Keratinocyte (primary cell): ENCODE measurements at regions not wholly inside any gene's neighbourhood (a gene's known extent, or its start where the extent isn't known, plus 50 kb on each side); places are given as distances from the start of the nearest gene placed in this dataset.

Experiments used
- DNase-seq: peaks from one replicate; pipeline ENCODE4 v3.0.0-alpha.2; 2011; ENCODE audit warnings: low read depth, missing footprints, low spot score
- FAIRE-seq: peaks from 2 replicates; lab custom pipeline; 2011; peaks lifted over from hg19 to GRCh38; lab: Jason Lieb, UNC
- H2AFZ ChIP-seq: 2 replicates; pipeline ENCODE4 v1.6.0; 2012; ENCODE audit warnings: low read length, control low read depth, inconsistent platforms; ENCODE audit not compliant: control insufficient read depth
- H3K27ac ChIP-seq: 2 replicates; pipeline ENCODE4 v1.5.1; 2011; ENCODE audit warnings: low read length; ENCODE audit not compliant: control insufficient read depth, insufficient read depth
- H3K27me3 ChIP-seq: 3 replicates; pipeline ENCODE4 v1.6.0; 2011; ENCODE audit warnings: low read length; ENCODE audit not compliant: control insufficient read depth, insufficient read depth; ENCODE audit errors: extremely low read depth
- H3K36me3 ChIP-seq, 2 experiments: 2 replicates in 1 of 2; 3 replicates in 1 of 2; pipeline ENCODE4 v1.5.1; 2011; ENCODE audit warnings: low read length in 2 of 2, mild to moderate bottlenecking in 1 of 2; ENCODE audit not compliant: control insufficient read depth in 2 of 2, insufficient read depth in 2 of 2; ENCODE audit errors: extremely low read depth in 1 of 2
- H3K4me1 ChIP-seq: 3 replicates; pipeline ENCODE4 v1.5.1; 2011; ENCODE audit warnings: low read length; ENCODE audit not compliant: control insufficient read depth, insufficient read depth; ENCODE audit errors: extremely low read depth
- H3K4me2 ChIP-seq: 3 replicates; pipeline ENCODE4 v1.6.0; 2011; ENCODE audit warnings: low read depth, low read length; ENCODE audit not compliant: control insufficient read depth, insufficient read depth; ENCODE audit errors: extremely low read depth
- H3K4me3 ChIP-seq, 3 experiments: fragments of 200-600 bp in 1 of 3; sonication (generic) in 1 of 3; 2 replicates in 2 of 3; 3 replicates in 1 of 3; pipeline ENCODE4 v1.5.1; 2011 to 2016; ENCODE audit warnings: low read length in 3 of 3, mild to moderate bottlenecking in 3 of 3, control low read depth in 2 of 3, inconsistent platforms in 1 of 3, low read depth in 1 of 3, mixed read lengths in 1 of 3, mixed run types in 1 of 3, moderate library complexity in 1 of 3; ENCODE audit not compliant: control insufficient read depth in 2 of 3, insufficient read depth in 2 of 3; ENCODE audit errors: extremely low read depth in 1 of 3
- H3K79me2 ChIP-seq: 2 replicates; pipeline ENCODE4 v1.6.0; 2012; ENCODE audit warnings: low read length; ENCODE audit not compliant: control insufficient read depth, insufficient read depth
- H3K9ac ChIP-seq: 3 replicates; pipeline ENCODE4 v1.6.0; 2011; ENCODE audit warnings: low read length; ENCODE audit not compliant: control insufficient read depth, insufficient read depth; ENCODE audit errors: extremely low read depth
- H3K9me1 ChIP-seq: 3 replicates; pipeline ENCODE4 v1.6.0; 2011; ENCODE audit warnings: low read length; ENCODE audit not compliant: control insufficient read depth, insufficient read depth; ENCODE audit errors: extremely low read depth
- H3K9me3 ChIP-seq: 2 replicates; pipeline ENCODE4 v1.5.1; 2012; ENCODE audit warnings: low read depth, low read length; ENCODE audit not compliant: control insufficient read depth
- H4K20me1 ChIP-seq: 3 replicates; pipeline ENCODE4 v1.6.0; 2011; ENCODE audit warnings: low read length; ENCODE audit not compliant: control insufficient read depth, insufficient read depth; ENCODE audit errors: extremely low read depth
- EZH2 ChIP-seq: IDR thresholded peaks from one replicate; pipeline ENCODE4 v1.6.1; 2012; ENCODE audit warnings: inconsistent platforms, mild to moderate bottlenecking, low read length, moderate library complexity
- dilution Hi-C: fragments of 300-500 bp; cut with MboI; formaldehyde crosslinking; loops from one replicate; pipeline ENCODE4 v1.7.0; 2020; ENCODE audit warnings: low sequenced_read_pairs; ENCODE audit not compliant: extremely low pct_ligation_motif_present
- TF ChIP-seq, protein P1 (sequence below), 3 experiments: IDR thresholded peaks in 1 of 3; conservative IDR thresholded peaks in 1 of 3; optimal IDR thresholded peaks in 1 of 3; 2 replicates in 2 of 3; 3 replicates in 1 of 3; pipeline versions ENCODE3 to v1.5.1; 2011; ENCODE audit warnings: low read length in 3 of 3, mild to moderate bottlenecking in 3 of 3, moderate library complexity in 2 of 3, control low read depth in 1 of 3, inconsistent platforms in 1 of 3; ENCODE audit not compliant: insufficient read depth in 2 of 3; ENCODE audit errors: extremely low read depth in 1 of 3

DNA sequence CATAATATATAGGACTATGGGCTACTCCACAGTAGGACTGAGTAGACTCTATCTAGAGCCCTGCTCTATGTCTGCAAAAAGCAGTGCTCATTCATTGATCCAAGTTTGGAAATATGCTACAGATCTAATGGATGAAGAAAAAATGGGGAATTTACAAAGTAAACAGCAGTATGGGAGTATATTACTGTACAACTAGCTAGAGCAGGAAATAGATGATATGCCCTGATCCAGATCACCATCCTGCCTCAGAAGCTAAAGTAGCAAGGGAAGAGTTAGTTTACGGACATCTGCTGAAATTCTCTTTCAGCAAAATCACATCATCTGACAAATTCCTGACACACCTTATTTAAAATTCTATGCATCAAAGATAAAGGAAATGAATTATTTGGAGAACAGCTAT lies 168.2 kb upstream of the SEMA3A start:
- H3K79me2 ChIP-seq: no peaks in the 10 kb centered on the region
- TF ChIP-seq EZH2: no peak
- TF ChIP-seq, protein P1, sequence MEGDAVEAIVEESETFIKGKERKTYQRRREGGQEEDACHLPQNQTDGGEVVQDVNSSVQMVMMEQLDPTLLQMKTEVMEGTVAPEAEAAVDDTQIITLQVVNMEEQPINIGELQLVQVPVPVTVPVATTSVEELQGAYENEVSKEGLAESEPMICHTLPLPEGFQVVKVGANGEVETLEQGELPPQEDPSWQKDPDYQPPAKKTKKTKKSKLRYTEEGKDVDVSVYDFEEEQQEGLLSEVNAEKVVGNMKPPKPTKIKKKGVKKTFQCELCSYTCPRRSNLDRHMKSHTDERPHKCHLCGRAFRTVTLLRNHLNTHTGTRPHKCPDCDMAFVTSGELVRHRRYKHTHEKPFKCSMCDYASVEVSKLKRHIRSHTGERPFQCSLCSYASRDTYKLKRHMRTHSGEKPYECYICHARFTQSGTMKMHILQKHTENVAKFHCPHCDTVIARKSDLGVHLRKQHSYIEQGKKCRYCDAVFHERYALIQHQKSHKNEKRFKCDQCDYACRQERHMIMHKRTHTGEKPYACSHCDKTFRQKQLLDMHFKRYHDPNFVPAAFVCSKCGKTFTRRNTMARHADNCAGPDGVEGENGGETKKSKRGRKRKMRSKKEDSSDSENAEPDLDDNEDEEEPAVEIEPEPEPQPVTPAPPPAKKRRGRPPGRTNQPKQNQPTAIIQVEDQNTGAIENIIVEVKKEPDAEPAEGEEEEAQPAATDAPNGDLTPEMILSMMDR (optimal IDR thresholded peaks at IDR 0.05 in 1 of 3, IDR thresholded peaks at IDR 0.05 in 1 of 3, conservative IDR thresholded peaks at IDR 0.05 in 1 of 3; ENCODE audit: extremely low read depth in 1 of 3, insufficient read depth in 2 of 3, low read length in 3 of 3): no peak
- H4K20me1 ChIP-seq: no peaks in the 10 kb centered on the region
- no peaks in the 10 kb centered on the region for H3K9me1 ChIP-seq
- FAIRE-seq (no peak), DNase-seq (no peak)
- H3K4me1 ChIP-seq: peaks cover 3% of the 10 kb centered on the region
- no peak overlapping the region for H3K4me3 ChIP-seq
- no peaks in the 10 kb centered on the region for H3K27me3 ChIP-seq
- H3K9me3 ChIP-seq: no peaks in the 10 kb centered on the region
- no peak overlapping the region for H3K9ac ChIP-seq
- no peak overlapping the region for H3K27ac ChIP-seq
- no peak overlapping the region for H2AFZ ChIP-seq
- dilution Hi-C loops: no loop called here
- no peak overlapping the region for H3K4me2 ChIP-seq
- no peaks in the 10 kb centered on the region for H3K36me3 ChIP-seq

DNA sequence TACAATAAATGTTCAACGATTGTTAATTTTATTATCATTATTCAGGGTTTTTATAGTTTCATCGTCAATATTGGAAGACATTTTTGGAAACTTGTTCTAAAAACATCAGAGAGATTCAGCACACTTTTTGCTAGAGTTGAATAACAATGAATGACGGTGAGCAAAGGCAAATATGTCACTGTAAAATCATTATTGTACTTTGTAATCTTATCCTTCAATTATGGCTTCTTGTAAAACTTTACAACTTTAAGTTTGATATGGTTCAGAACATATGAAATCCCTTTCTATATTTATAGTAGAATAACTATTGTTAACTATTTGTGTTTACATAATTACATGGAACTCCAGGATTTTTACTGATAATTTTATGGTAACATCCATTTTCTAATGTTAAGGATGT lies 167.8 kb upstream of the SEMA3A start:
- no peaks in the 10 kb centered on the region for H3K9me3 ChIP-seq
- peaks cover 3% of the 10 kb centered on the region for H3K4me1 ChIP-seq
- H3K4me2 ChIP-seq: no peak overlapping the region
- no peaks in the 10 kb centered on the region for H3K36me3 ChIP-seq
- H3K9me1 ChIP-seq: no peaks in the 10 kb centered on the region
- H3K79me2 ChIP-seq: no peaks in the 10 kb centered on the region
- no peak overlapping the region for H2AFZ ChIP-seq
- TF ChIP-seq, protein P1 (optimal IDR thresholded peaks at IDR 0.05 in 1 of 3, IDR thresholded peaks at IDR 0.05 in 1 of 3, conservative IDR thresholded peaks at IDR 0.05 in 1 of 3; ENCODE audit: extremely low read depth in 1 of 3, insufficient read depth in 2 of 3, low read length in 3 of 3): no peak
- no peak for TF ChIP-seq EZH2
- DNase-seq: no peak
- dilution Hi-C loops: no loop called here
- no peak overlapping the region for H3K27ac ChIP-seq
- H3K9ac ChIP-seq: no peak overlapping the region
- no peaks in the 10 kb centered on the region for H4K20me1 ChIP-seq
- FAIRE-seq: no peak
- no peak overlapping the region for H3K4me3 ChIP-seq
- H3K27me3 ChIP-seq: no peaks in the 10 kb centered on the region
